Spleen (tissue), 11 donors: ENCODE measurements at regions not wholly inside any gene's neighbourhood (a gene's known extent, or its start where the extent isn't known, plus 50 kb on each side); places are given as distances from the start of the nearest gene placed in this dataset.

Source experiments
- DNase-seq: peaks from one replicate; pipeline ENCODE4 v3.0.0-alpha.2; 2020
- H3K27ac ChIP-seq, 8 donors: fragments of 200-600 bp; sonication (generic) in 7 of 8; 1 replicate in 4 of 8; 2 replicates in 4 of 8; pipeline versions ENCODE4 v1.5.0 to v1.8.0; 2016 to 2021; ENCODE audit warnings: inconsistent platforms in 4 of 8, mild to moderate bottlenecking in 4 of 8, moderate library complexity in 1 of 8
- H3K27me3 ChIP-seq, 7 donors: fragments of 200-600 bp; sonication (generic) in 6 of 7; replicated peaks in 1 of 7; 1 replicate in 4 of 7; 2 replicates in 3 of 7; pipeline versions ENCODE4 v1.5.0 to v1.8.0; 2016 to 2021; ENCODE audit warnings: inconsistent platforms in 3 of 7, mild to moderate bottlenecking in 1 of 7
- H3K36me3 ChIP-seq, 6 donors: fragments of 200-600 bp; sonication (generic) in 5 of 6; 1 replicate in 4 of 6; 2 replicates in 2 of 6; pipeline versions ENCODE4 v1.5.0 to v1.8.0; 2016 to 2021; ENCODE audit warnings: inconsistent platforms in 2 of 6
- H3K4me1 ChIP-seq, 6 donors: fragments of 200-600 bp; sonication (generic) in 5 of 6; 1 replicate in 3 of 6; 2 replicates in 3 of 6; pipeline versions ENCODE4 v1.5.0 to v1.8.0; 2016 to 2021; ENCODE audit warnings: inconsistent platforms in 3 of 6
- H3K4me3 ChIP-seq, 8 donors: fragments of 200-600 bp; sonication (generic) in 7 of 8; 1 replicate in 4 of 8; 2 replicates in 4 of 8; pipeline versions ENCODE4 v1.5.0 to v1.8.0; 2016 to 2021; ENCODE audit warnings: inconsistent platforms in 4 of 8, mild to moderate bottlenecking in 4 of 8, moderate library complexity in 2 of 8
- H3K9me3 ChIP-seq, 8 donors: fragments of 200-600 bp; sonication (generic) in 7 of 8; 1 replicate in 4 of 8; 2 replicates in 4 of 8; pipeline versions ENCODE4 v1.5.0 to v1.8.0; 2016 to 2021; ENCODE audit warnings: inconsistent platforms in 4 of 8
- POLR2A ChIP-seq, 3 donors: fragments of 450-650 bp; IDR thresholded peaks; one replicate each; pipeline ENCODE4 v1.5.1; 2017; ENCODE audit warnings: antibody characterized with exemption in 3 of 3, mild to moderate bottlenecking in 1 of 3
- POLR2AphosphoS5 ChIP-seq, 3 donors: sonication (generic); formaldehyde crosslinking; IDR thresholded peaks; one replicate each; pipeline ENCODE4 v1.5.1; 2017; ENCODE audit warnings: antibody characterized with exemption in 3 of 3
- WGBS, 5 donors: extraction: QIAGEN DNeasy Blood & Tissue Kit in 3 of 5; methylation state at CpG; one replicate each; pipeline versions ENCODE4 v1.1.5 to v1.1.7; 2013 to 2018; 5-methylcytosine and 5-hydroxymethylcytosine counted together
- intact Hi-C: fragments of 100-400 bp; cut with DNase I; formaldehyde crosslinking; loops from one replicate; pipeline ENCODE4 v1.15.0; 2023; ENCODE audit warnings: low total_unique reads
- TF ChIP-seq, protein P1 (sequence below), 11 experiments: fragments of 200-600 bp in 7 of 11; fragments of 450-650 bp in 4 of 11; sonication (generic) in 4 of 11; IDR thresholded peaks in 8 of 11; conservative IDR thresholded peaks in 3 of 11; 1 replicate in 7 of 11; 2 replicates in 4 of 11; pipeline versions ENCODE4 v1.4.0 to v1.8.0; 2016 to 2021; ENCODE audit warnings: antibody characterized with exemption in 11 of 11, inconsistent platforms in 4 of 11, mild to moderate bottlenecking in 1 of 11
- donor health status: healthy with polysubstance abuse.
- donor health status: DM: no; HTN: no; CAD: no; lungs with moderate emphysema.
- donor health status: DM: no; HTN: no; CAD: no.
- donor health status: Bipolar disorder and iron deficiency.
- donor health status: healthy.
- donor health status: DM: no; HTN: no; CAD: no.
- donor health status: DM: yes; HTN: yes; CAD: no.

GRCh38 chr21:27606422-27606821 lies 639.5 kb upstream of the ADAMTS5 start:
- 93 to 97% (median 95%) methylated on average over 9 of the region's 9 CpGs for WGBS, 5 donors
- no peaks in the 10 kb centered on the region for H3K4me1 ChIP-seq
- H3K36me3 ChIP-seq: no peaks in the 10 kb centered on the region
- H3K9me3 ChIP-seq: peaks cover 0 to 16% (median 0%) of the 10 kb centered on the region in 8 donors
- H3K27ac ChIP-seq: no peak overlapping the region
- DNase-seq: no peak
- H3K4me3 ChIP-seq: no peak overlapping the region
- H3K27me3 ChIP-seq: no peaks in the 10 kb centered on the region
- TF ChIP-seq POLR2A (IDR thresholded peaks at IDR 0.05): no peak
- intact Hi-C loops: no loop called here

GRCh38 chr21:27596196-27596595 lies 629.3 kb upstream of the ADAMTS5 start:
- DNase-seq: no peak
- H3K9me3 ChIP-seq: peaks cover 0 to 17% (median 2%) of the 10 kb centered on the region in 8 donors
- no peaks in the 10 kb centered on the region for H3K4me1 ChIP-seq
- no peak overlapping the region for H3K4me3 ChIP-seq
- no peaks in the 10 kb centered on the region for H3K27me3 ChIP-seq
- H3K27ac ChIP-seq: no peak overlapping the region
- intact Hi-C loops: no loop called here
- TF ChIP-seq, protein P1, sequence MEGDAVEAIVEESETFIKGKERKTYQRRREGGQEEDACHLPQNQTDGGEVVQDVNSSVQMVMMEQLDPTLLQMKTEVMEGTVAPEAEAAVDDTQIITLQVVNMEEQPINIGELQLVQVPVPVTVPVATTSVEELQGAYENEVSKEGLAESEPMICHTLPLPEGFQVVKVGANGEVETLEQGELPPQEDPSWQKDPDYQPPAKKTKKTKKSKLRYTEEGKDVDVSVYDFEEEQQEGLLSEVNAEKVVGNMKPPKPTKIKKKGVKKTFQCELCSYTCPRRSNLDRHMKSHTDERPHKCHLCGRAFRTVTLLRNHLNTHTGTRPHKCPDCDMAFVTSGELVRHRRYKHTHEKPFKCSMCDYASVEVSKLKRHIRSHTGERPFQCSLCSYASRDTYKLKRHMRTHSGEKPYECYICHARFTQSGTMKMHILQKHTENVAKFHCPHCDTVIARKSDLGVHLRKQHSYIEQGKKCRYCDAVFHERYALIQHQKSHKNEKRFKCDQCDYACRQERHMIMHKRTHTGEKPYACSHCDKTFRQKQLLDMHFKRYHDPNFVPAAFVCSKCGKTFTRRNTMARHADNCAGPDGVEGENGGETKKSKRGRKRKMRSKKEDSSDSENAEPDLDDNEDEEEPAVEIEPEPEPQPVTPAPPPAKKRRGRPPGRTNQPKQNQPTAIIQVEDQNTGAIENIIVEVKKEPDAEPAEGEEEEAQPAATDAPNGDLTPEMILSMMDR (IDR thresholded peaks at IDR 0.05 in 8 of 11, conservative IDR thresholded peaks at IDR 0.05 in 3 of 11): no peak
- TF ChIP-seq POLR2AphosphoS5 (IDR thresholded peaks at IDR 0.05): no peak
- TF ChIP-seq POLR2A (IDR thresholded peaks at IDR 0.05): no peak
- H3K36me3 ChIP-seq: no peaks in the 10 kb centered on the region

GRCh38 chr21:27595716-27596115 lies 628.8 kb upstream of the ADAMTS5 start:
- H3K4me3 ChIP-seq: no peak overlapping the region
- H3K27me3 ChIP-seq: no peaks in the 10 kb centered on the region
- peaks cover 0 to 14% (median 2%) of the 10 kb centered on the region in 8 donors for H3K9me3 ChIP-seq
- TF ChIP-seq, protein P1 (IDR thresholded peaks at IDR 0.05 in 8 of 11, conservative IDR thresholded peaks at IDR 0.05 in 3 of 11): no peak
- TF ChIP-seq POLR2AphosphoS5 (IDR thresholded peaks at IDR 0.05): no peak
- TF ChIP-seq POLR2A (IDR thresholded peaks at IDR 0.05): no peak
- no peak for DNase-seq
- intact Hi-C loops: no loop called here
- H3K4me1 ChIP-seq: no peaks in the 10 kb centered on the region
- no peaks in the 10 kb centered on the region for H3K36me3 ChIP-seq
- no peak overlapping the region for H3K27ac ChIP-seq
- WGBS, 5 donors: 88 to 94% (median 90%) methylated on average over 1 of the region's 1 CpG

DNA sequence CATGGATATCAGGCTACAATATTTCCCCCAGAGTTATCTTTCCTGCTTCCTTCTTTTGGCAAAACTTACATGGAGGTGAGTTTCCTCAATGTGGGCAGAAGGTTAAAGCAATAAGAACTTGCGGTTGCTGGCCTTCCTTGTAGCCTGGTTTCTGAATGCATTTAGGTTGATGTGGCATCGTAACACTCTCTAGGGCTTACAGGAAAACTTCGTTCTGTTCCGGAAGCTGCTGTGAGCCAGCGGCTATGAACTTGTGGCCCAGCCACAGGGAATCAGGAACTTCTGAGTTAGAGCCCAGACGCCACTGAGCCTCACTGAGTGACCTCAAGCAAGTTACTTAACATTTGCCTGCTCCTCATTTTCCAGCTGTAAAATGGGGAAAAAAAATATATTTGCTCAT lies 623.4 kb upstream of the ADAMTS5 start:
- 41 to 69% (median 58%) methylated on average over 6 of the region's 6 CpGs for WGBS, 5 donors
- Histone ChIP-seq H3K9me3 (peaks cover 0 to 8% (median 0%) of the 10 kb centered on the region in 8 donors), H3K27me3 (no peaks in the 10 kb centered on the region), H3K36me3 (no peaks in the 10 kb centered on the region), H3K4me3 (no peak overlapping the region), H3K27ac (no peak overlapping the region), H3K4me1 (no peaks in the 10 kb centered on the region)
- DNase-seq: no peak
- TF ChIP-seq POLR2A (IDR thresholded peaks at IDR 0.05) (no peak), POLR2AphosphoS5 (IDR thresholded peaks at IDR 0.05) (no peak)
- TF ChIP-seq, protein P1 (IDR thresholded peaks at IDR 0.05 in 8 of 11, conservative IDR thresholded peaks at IDR 0.05 in 3 of 11): no peak
- intact Hi-C loops: no loop called here

DNA sequence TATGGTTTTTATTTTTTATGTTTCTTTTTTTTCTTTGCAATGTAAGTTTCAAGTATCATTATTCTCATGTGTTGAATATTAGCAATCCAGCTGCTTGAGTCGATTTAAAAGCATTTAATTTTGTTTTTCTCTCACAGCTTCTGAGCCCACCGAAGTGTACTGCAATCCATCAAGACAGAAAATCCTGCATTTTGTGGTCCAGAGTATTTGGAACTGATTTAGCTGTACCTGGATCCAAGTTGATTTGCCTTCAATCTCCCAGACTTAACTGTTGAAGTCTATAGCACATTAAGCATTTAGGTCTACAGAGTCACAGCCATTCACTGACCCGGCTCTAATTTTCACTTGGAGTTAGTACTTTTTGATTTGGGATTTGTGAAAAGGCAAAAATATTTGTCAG lies 622.9 kb upstream of the ADAMTS5 start:
- 74 to 88% (median 83%) methylated on average over 3 of the region's 3 CpGs for WGBS, 5 donors
- H3K4me3 ChIP-seq: no peak overlapping the region
- no peak for TF ChIP-seq POLR2AphosphoS5 (IDR thresholded peaks at IDR 0.05)
- TF ChIP-seq, protein P1 (IDR thresholded peaks at IDR 0.05 in 8 of 11, conservative IDR thresholded peaks at IDR 0.05 in 3 of 11): no peak
- no peak for TF ChIP-seq POLR2A (IDR thresholded peaks at IDR 0.05)
- DNase-seq: no peak
- no peaks in the 10 kb centered on the region for H3K36me3 ChIP-seq
- no peaks in the 10 kb centered on the region for H3K27me3 ChIP-seq
- H3K9me3 ChIP-seq: peaks cover 0 to 8% (median 0%) of the 10 kb centered on the region in 8 donors
- intact Hi-C loops: no loop called here
- no peak overlapping the region for H3K27ac ChIP-seq
- no peaks in the 10 kb centered on the region for H3K4me1 ChIP-seq
